Stimulated activated CD8-positive, alpha-beta memory T cell treated with anti-CD3 and anti-CD28 coated beads, Interleukin-12 subunit alpha, Interleukin-12 subunit beta, amount 100 ng/mL, for 1 hour (primary cell): ENCODE measurements at regions not wholly inside any gene's neighbourhood (a gene's known extent, or its start where the extent isn't known, plus 50 kb on each side); places are given as distances from the start of the nearest gene placed in this dataset.
A peak's percentile ranks its signal among the peaks of the same experiment; 100 is the strongest.
"Not testable (repeated sequence)": the region's sequence is repeated elsewhere in the genome, so short reads cannot be mapped to it uniquely, and the experiment has no call there.

ENCODE experiments used
- DNase-seq: peaks from one replicate; pipeline ENCODE4 v3.0.0-alpha.2; 2020; ENCODE audit warnings: low read depth

- DNase-seq = no peak
Observed at GRCh38 chr2:7094231-7094741, 177.1 kb downstream of the RNF144A start.

GRCh38 chr2:7096726-7097352, 179.6 kb downstream of the RNF144A start:
- DNase-seq = no peak

GRCh38 chr2:7097353-7097895, 180.2 kb downstream of the RNF144A start:
- peak; percentile 57 for DNase-seq

GRCh38 chr2:7098816-7099215, 181.6 kb downstream of the RNF144A start:
- DNase-seq = no peak

- DNase-seq = not testable (repeated sequence)
Observed at GRCh38 chr2:7099687-7100086, 182.5 kb downstream of the RNF144A start.

GRCh38 chr2:7102826-7103225, 185.6 kb downstream of the RNF144A start:
- no peak for DNase-seq

- DNase-seq = no peak
Observed at GRCh38 chr2:7108792-7109532, 191.8 kb downstream of the RNF144A start.

GRCh38 chr2:7109533-7109885, 192.3 kb downstream of the RNF144A start:
- DNase-seq = no peak

GRCh38 chr2:7111626-7112025, 194.4 kb downstream of the RNF144A start:
- no peak for DNase-seq

- no peak for DNase-seq
Observed at GRCh38 chr2:7115364-7115763, 198.2 kb downstream of the RNF144A start.

GRCh38 chr2:7115906-7116305, 198.7 kb downstream of the RNF144A start:
- DNase-seq = no peak

GRCh38 chr2:7116511-7116910, 199.3 kb downstream of the RNF144A start:
- DNase-seq = no peak

- no peak for DNase-seq
Observed at GRCh38 chr2:7117076-7117475, 199.9 kb downstream of the RNF144A start.

- no peak for DNase-seq
Observed at GRCh38 chr2:7118606-7119131, 201.5 kb downstream of the RNF144A start.

GRCh38 chr2:7119132-7119835, 202.1 kb downstream of the RNF144A start:
- DNase-seq = no peak

GRCh38 chr2:7121851-7122250, 204.6 kb downstream of the RNF144A start:
- no peak for DNase-seq

GRCh38 chr2:7127156-7127555, 209.9 kb downstream of the RNF144A start:
- no peak for DNase-seq

- DNase-seq = no peak
Observed at GRCh38 chr2:7127687-7128086, 210.5 kb downstream of the RNF144A start.

GRCh38 chr2:7131261-7131660, 214.0 kb downstream of the RNF144A start:
- DNase-seq = no peak

GRCh38 chr2:7132753-7133152, 215.5 kb downstream of the RNF144A start:
- no peak for DNase-seq

- DNase-seq = no peak
Observed at GRCh38 chr2:7133521-7133920, 216.3 kb downstream of the RNF144A start.

GRCh38 chr2:7140306-7140705, 223.1 kb downstream of the RNF144A start:
- no peak for DNase-seq

GRCh38 chr2:7145707-7146106, 228.5 kb downstream of the RNF144A start:
- no peak for DNase-seq
